GM12878 (cell line): ENCODE measurements at regions not wholly inside any gene's neighbourhood (a gene's known extent, or its start where the extent isn't known, plus 50 kb on each side); places are given as distances from the start of the nearest gene placed in this dataset.

Source experiments
- ATAC-seq: fragments of 200-7000 bp; cut with Tn5 transposase; 3 replicates; pipeline ENCODE4 v1.9.1; 2020; ENCODE audit warnings: mild to moderate bottlenecking, moderate library complexity
- BruUV-seq: library from RNA; stranded (reverse); fragments of 400-500 nt; replicated peaks from 2 replicates; lab custom pipeline; 2021; lab: Mats Ljungman, UMichigan
- CTCF ChIA-PET: fragments of 300-600 bp; sonication (Branson Sonifier 250); formaldehyde crosslinking; extraction: SDS; loops from one replicate; lab custom pipeline; 2021; ENCODE audit warnings: inconsistent platforms; lab: Yijun Ruan, JAX
- POLR2A ChIA-PET: fragments of 350-600 bp; formaldehyde crosslinking; extraction: SDS; loops from one replicate; lab custom pipeline; 2021; ENCODE audit warnings: inconsistent platforms; lab: Charles Lee
- RAD21 ChIA-PET: fragments of 300-600 bp; sonication (Branson Sonifier 250); formaldehyde crosslinking; loops from one replicate; lab custom pipeline; 2023; ENCODE audit warnings: antibody characterized with exemption; ENCODE audit not compliant: unreplicated experiment; lab: Charles Lee
- SMC1A ChIA-PET: fragments of 300-600 bp; sonication (Branson Sonifier 250); formaldehyde crosslinking; loops from one replicate; lab custom pipeline; 2023; ENCODE audit not compliant: unreplicated experiment, uncharacterized antibody; lab: Charles Lee
- DNase-seq: peaks from one replicate; pipeline ENCODE4 v3.0.0-alpha.2; 2011; ENCODE audit warnings: low read depth, low spot score
- FAIRE-seq: peaks from 3 replicates; lab custom pipeline; 2011; peaks lifted over from hg19 to GRCh38; lab: Jason Lieb, UNC
- H2AFZ ChIP-seq: 2 replicates; pipeline ENCODE4 v1.6.0; 2011; ENCODE audit warnings: low read depth, low read length, control low read depth; ENCODE audit not compliant: control insufficient read depth
- H3K27ac ChIP-seq: 2 replicates; pipeline ENCODE4 v1.5.1; 2011; ENCODE audit warnings: control low read depth; ENCODE audit not compliant: control insufficient read depth, insufficient read depth
- H3K27me3 ChIP-seq, 2 experiments: replicated peaks in 1 of 2; 2 replicates each; pipeline versions ENCODE4 v1.6.0 to v1.6.1; 2011; ENCODE audit warnings: low read length in 1 of 2; ENCODE audit not compliant: control insufficient read depth in 2 of 2, insufficient read depth in 2 of 2
- H3K36me3 ChIP-seq, 2 experiments: 2 replicates each; pipeline ENCODE4 v1.5.1; 2011; ENCODE audit warnings: low read length in 1 of 2; ENCODE audit not compliant: control insufficient read depth in 2 of 2, insufficient read depth in 2 of 2
- H3K4me1 ChIP-seq: 2 replicates; pipeline ENCODE4 v1.6.1; 2011; ENCODE audit warnings: mild to moderate bottlenecking, low read length, moderate library complexity, mixed read lengths; ENCODE audit not compliant: control insufficient read depth, insufficient read depth
- H3K4me2 ChIP-seq: 2 replicates; pipeline ENCODE4 v1.6.0; 2011; ENCODE audit warnings: control low read depth; ENCODE audit not compliant: control insufficient read depth, insufficient read depth
- H3K4me3 ChIP-seq: fragments of 200-600 bp; sonication (generic); 2 replicates; pipeline ENCODE4 v1.5.1; 2016
- H3K79me2 ChIP-seq: 2 replicates; pipeline ENCODE4 v1.6.0; 2011; ENCODE audit warnings: low read length; ENCODE audit not compliant: control insufficient read depth, insufficient read depth
- H3K9ac ChIP-seq: 2 replicates; pipeline ENCODE4 v1.8.0; 2011; ENCODE audit warnings: low read length, control low read depth, mixed read lengths; ENCODE audit not compliant: control insufficient read depth, insufficient read depth
- H3K9me3 ChIP-seq: replicated peaks from 3 replicates; pipeline ENCODE4 v1.5.1; 2011; ENCODE audit warnings: mild to moderate bottlenecking, low read length; ENCODE audit not compliant: control insufficient read depth, insufficient read depth
- H4K20me1 ChIP-seq: 2 replicates; pipeline ENCODE4 v1.6.0; 2011; ENCODE audit not compliant: control insufficient read depth, insufficient read depth
- CUX1 ChIP-seq: IDR thresholded peaks from 2 replicates; pipeline ENCODE4 v1.6.1; 2012; ENCODE audit warnings: improper control_type of control experiment, low read depth, low read length; ENCODE audit not compliant: insufficient replicate concordance
- ESRRA ChIP-seq: IDR thresholded peaks from 2 replicates; pipeline ENCODE4 v1.6.1; 2012; ENCODE audit warnings: mild to moderate bottlenecking, low read length, improper control_type of control experiment
- ETV6 ChIP-seq, 2 experiments: fragments of 450-650 bp in 1 of 2; IDR thresholded peaks in 1 of 2; conservative IDR thresholded peaks in 1 of 2; 2 replicates each; pipeline ENCODE4 v1.6.1; 2014; ENCODE audit warnings: antibody characterized with exemption in 1 of 2, borderline replicate concordance in 1 of 2, low read depth in 1 of 2, mild to moderate bottlenecking in 1 of 2, moderate library complexity in 1 of 2
- MEF2A ChIP-seq: IDR thresholded peaks from 2 replicates; pipeline ENCODE4 v1.6.1; 2011; ENCODE audit warnings: low read depth, mild to moderate bottlenecking, low read length, moderate library complexity; ENCODE audit not compliant: insufficient read depth
- TBL1XR1 ChIP-seq: IDR thresholded peaks from 2 replicates; pipeline ENCODE4 v1.6.1; 2012; ENCODE audit warnings: low read depth, low read length, improper control_type of control experiment
- ZBED1 ChIP-seq: IDR thresholded peaks from 2 replicates; pipeline ENCODE4 v1.6.1; 2016; ENCODE audit warnings: borderline replicate concordance
- WGBS: methylation state at CpG from one replicate; pipeline ENCODE4 v1.1.6; 2016; ENCODE audit warnings: low lambda C conversion rate; ENCODE audit not compliant: insufficient replicate concordance, insufficient coverage; ENCODE audit errors: missing lambda C conversion rate; 5-methylcytosine and 5-hydroxymethylcytosine counted together
- in situ Hi-C: fragments of 300-500 bp; cut with MboI; formaldehyde crosslinking; loops from 9 replicates; pipeline ENCODE4 v1.14.3; 2018; ENCODE audit warnings: mixed read lengths
- intact Hi-C: fragments of 100-400 bp; cut with micrococcal nuclease; formaldehyde crosslinking; loops from one replicate; pipeline ENCODE4 v1.14.2; 2022; ENCODE audit not compliant: unreplicated experiment
- TF ChIP-seq, protein P1 (sequence below): fragments of 150-350 bp; IDR thresholded peaks from 2 replicates; pipeline ENCODE4 v1.6.1; 2014; ENCODE audit warnings: mild to moderate bottlenecking, low read depth, low read length

DNA sequence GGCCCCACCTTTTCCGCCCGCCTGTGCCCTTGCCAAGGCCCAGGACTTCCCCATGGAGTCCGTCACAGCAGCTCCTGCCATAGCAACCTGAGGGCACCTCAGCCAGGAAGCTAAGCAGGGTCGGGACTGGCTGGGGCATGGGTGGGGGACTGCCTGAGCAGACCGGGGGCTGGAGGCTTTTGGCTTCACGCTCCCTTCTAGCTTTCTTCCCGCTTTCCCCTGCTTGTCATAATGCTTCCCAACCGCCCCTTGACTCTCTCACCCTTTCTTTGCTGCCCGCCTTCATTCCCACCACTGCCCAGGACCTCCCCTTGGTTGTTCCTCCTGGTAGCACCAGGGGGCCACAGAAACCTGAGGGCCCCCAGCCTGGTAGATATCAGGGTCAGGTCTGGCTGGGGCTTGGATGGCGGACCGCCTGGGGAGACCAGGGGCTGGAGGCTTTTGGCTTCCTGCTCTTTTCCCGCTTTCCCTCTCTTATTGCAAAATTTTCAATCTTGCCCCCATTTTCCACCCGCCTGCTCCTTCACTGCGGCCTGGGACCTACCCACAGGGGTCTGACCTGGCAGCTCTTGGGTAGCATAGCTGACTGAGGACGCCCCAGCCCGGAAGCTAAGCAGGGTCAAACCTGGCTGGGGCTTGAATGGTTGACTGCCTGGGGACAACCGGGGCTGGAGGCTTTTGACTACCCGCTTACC, 2287.7 kb downstream of the TP53TG3F start:
- no peak for TF ChIP-seq TBL1XR1
- H3K9me3 ChIP-seq = no peaks in the 10 kb centered on the region; the same call in 1 of the 3 replicates
- H3K4me3 ChIP-seq = no peak overlapping the region
- H3K27me3 ChIP-seq = no peaks in the 10 kb centered on the region
- BruUV-seq = no TSS peak
- no peak overlapping the region for H3K9ac ChIP-seq
- SMC1A ChIA-PET = no interaction called here
- no peaks in the 10 kb centered on the region for H3K79me2 ChIP-seq
- no peaks in the 10 kb centered on the region for H3K4me1 ChIP-seq
- H3K27ac ChIP-seq = no peak overlapping the region
- no peaks in the 10 kb centered on the region for H4K20me1 ChIP-seq
- POLR2A ChIA-PET = no interaction called here
- no peak for DNase-seq
- CTCF ChIA-PET = no interaction called here
- no peaks in the 10 kb centered on the region for H3K36me3 ChIP-seq
- no peak overlapping the region for H2AFZ ChIP-seq
- intact Hi-C loops (no loop called here), in situ Hi-C loops (no loop called here)
- WGBS = 63% methylated on average over 15 of the region's 18 CpGs
- ATAC-seq = no peak
- no peak overlapping the region for H3K4me2 ChIP-seq
- RAD21 ChIA-PET = no interaction called here
- FAIRE-seq = no peak

DNA sequence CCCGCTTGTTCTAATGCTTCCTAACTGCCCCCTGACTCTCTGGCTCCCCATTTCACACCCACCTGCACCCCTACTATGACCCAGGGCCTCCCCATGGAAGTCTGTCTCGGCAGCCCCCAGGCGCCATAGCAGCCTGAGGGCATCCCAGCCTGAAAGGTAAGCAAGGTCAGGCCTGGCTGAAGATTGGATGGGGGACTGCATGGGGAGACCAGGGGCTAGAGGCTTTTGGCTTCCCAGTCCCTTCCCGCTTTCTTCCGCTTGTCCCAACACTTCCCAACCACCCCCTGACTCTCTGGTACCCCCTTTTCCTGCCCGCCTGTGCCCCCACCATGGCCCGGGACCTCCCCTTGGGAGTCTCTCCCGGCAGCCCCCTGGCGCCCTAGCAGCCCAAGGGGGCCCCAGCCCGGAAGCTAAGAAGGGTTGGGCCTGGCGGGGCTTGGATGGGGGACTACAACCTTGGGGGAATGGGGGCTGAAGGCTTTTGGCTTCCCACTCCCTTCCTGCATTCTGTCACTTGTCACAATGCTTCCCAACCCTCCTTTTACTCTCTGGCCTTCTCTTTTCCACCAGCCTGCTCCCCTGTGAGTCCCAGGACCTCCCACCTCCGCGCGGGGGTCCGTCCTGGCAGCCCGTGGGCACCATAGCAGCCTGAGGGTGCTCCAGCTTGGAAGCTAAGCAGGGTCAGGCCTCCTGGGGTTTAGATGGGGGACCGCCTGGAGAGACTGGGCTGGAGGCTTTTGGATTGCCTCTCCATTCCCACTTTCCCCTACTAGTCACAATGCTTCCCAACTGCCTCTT, 2288.4 kb downstream of the TP53TG3F start:
- WGBS = 56% methylated on average over 17 of the region's 17 CpGs
- TF ChIP-seq MEF2A = no peak
- no peak for TF ChIP-seq ETV6 (conservative IDR thresholded peaks at IDR 0.05 in 1 of 2, IDR thresholded peaks at IDR 0.05 in 1 of 2; ENCODE audit: borderline replicate concordance in 1 of 2, low read depth in 1 of 2)
- no peak for TF ChIP-seq ZBED1
- TF ChIP-seq ESRRA = no peak
- TF ChIP-seq CUX1 = no peak
- TF ChIP-seq, protein P1, sequence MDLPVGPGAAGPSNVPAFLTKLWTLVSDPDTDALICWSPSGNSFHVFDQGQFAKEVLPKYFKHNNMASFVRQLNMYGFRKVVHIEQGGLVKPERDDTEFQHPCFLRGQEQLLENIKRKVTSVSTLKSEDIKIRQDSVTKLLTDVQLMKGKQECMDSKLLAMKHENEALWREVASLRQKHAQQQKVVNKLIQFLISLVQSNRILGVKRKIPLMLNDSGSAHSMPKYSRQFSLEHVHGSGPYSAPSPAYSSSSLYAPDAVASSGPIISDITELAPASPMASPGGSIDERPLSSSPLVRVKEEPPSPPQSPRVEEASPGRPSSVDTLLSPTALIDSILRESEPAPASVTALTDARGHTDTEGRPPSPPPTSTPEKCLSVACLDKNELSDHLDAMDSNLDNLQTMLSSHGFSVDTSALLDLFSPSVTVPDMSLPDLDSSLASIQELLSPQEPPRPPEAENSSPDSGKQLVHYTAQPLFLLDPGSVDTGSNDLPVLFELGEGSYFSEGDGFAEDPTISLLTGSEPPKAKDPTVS = no peak

More for the DNA sequence above, 2288.4 kb downstream of the TP53TG3F start:
- Histone ChIP-seq H3K4me2 (no peak overlapping the region), H3K27me3 (no peaks in the 10 kb centered on the region), H3K4me1 (no peaks in the 10 kb centered on the region), H3K9ac (no peak overlapping the region), H4K20me1 (no peaks in the 10 kb centered on the region), H2AFZ (no peak overlapping the region), H3K9me3 (no peaks in the 10 kb centered on the region; the same call in 1 of the 3 replicates), H3K36me3 (no peaks in the 10 kb centered on the region), H3K27ac (no peak overlapping the region), H3K79me2 (no peaks in the 10 kb centered on the region), H3K4me3 (no peak overlapping the region)
- intact Hi-C loops = no loop called here
- ChIA-PET POLR2A (no interaction called here), CTCF (no interaction called here), SMC1A (no interaction called here), RAD21 (no interaction called here)
- in situ Hi-C loops = no loop called here
- DNase-seq = no peak
- no peak for ATAC-seq
- no TSS peak for BruUV-seq
- FAIRE-seq = no peak
